ENCODE measurements at regions not wholly inside any gene's neighbourhood (a gene's known extent, or its start where the extent isn't known, plus 50 kb on each side); places are given as distances from the start of the nearest gene placed in this dataset.

DNA sequence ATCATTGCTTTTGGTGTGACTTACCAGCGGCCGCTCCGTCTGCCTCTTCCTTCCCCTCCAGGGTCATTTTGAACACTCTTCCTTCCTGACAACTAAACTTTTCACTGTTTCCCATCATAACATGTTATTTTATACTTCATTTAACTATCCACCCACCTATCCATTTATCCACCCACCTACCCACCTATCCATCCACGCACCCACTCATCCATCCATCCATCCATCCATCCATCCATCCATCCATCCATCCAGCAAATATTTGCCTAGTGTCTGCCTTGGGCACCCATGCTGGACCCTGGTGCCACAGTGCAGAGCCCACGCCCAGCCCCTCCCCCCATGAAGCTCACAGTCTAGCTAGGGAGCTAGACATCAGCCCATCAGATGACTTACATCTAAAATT lies 254.9 kb downstream of the TLE3 start:
- DNase-seq (ENCODE audit: low spot score) (no peak), ATAC-seq (no peak)
- Mint-ChIP-seq H3K27ac (no peak overlapping the region), H3K9me3 (peaks cover 3% of the 10 kb centered on the region; the same call in 1 of the 2 replicates), H3K4me3 (no peak overlapping the region), H3K27me3 (ENCODE audit: low read depth) (no peaks in the 10 kb centered on the region; the same call in 1 of the 2 replicates), H3K36me3 (no peaks in the 10 kb centered on the region), H3K4me1 (peaks cover 3% of the 10 kb centered on the region)
- ChIA-PET POLR2A (no interaction called here), CTCF (no interaction called here)
- TF ChIP-seq MXD4 (CRISPR knock-in tag; IDR thresholded peaks at IDR 0.05; ENCODE audit: borderline replicate concordance) (no peak), ZNF263 (CRISPR knock-in tag; IDR thresholded peaks at IDR 0.05; ENCODE audit: low read depth) (no peak), ZNF396 (CRISPR knock-in tag; IDR thresholded peaks at IDR 0.05; ENCODE audit: borderline replicate concordance) (no peak), FOXP1 (CRISPR knock-in tag; IDR thresholded peaks at IDR 0.05; ENCODE audit: borderline replicate concordance) (no peak), FOXK1 (CRISPR knock-in tag; IDR thresholded peaks at IDR 0.05) (no peak), ZNF219 (CRISPR knock-in tag; IDR thresholded peaks at IDR 0.05; ENCODE audit: borderline replicate concordance) (no peak)

GRCh38 chr15:69843276-69843899 lies 254.3 kb downstream of the TLE3 start:
- H3K4me3 Mint-ChIP-seq, result no peak overlapping the region
- ATAC-seq (no peak), DNase-seq (ENCODE audit: low spot score) (no peak)
- CTCF ChIA-PET, result no interaction called here
- peaks cover 3% of the 10 kb centered on the region; the same call in 1 of the 2 replicates for H3K9me3 Mint-ChIP-seq
- H3K27me3 Mint-ChIP-seq (ENCODE audit: low read depth), result no peaks in the 10 kb centered on the region; the same call in 1 of the 2 replicates
- H3K27ac Mint-ChIP-seq, result no peak overlapping the region
- no peak for TF ChIP-seq FOXJ3 (CRISPR knock-in tag; IDR thresholded peaks at IDR 0.05; ENCODE audit: borderline replicate concordance)
- TF ChIP-seq ATF1 (CRISPR knock-in tag; IDR thresholded peaks at IDR 0.05), result no peak
- TF ChIP-seq USF1 (CRISPR knock-in tag; IDR thresholded peaks at IDR 0.05), result no peak
- no peak for TF ChIP-seq ERG (CRISPR knock-in tag; IDR thresholded peaks at IDR 0.05)
- no peak for TF ChIP-seq TP53 (CRISPR knock-in tag; IDR thresholded peaks at IDR 0.05)
- no peak for TF ChIP-seq KAT7 (CRISPR knock-in tag; IDR thresholded peaks at IDR 0.05; ENCODE audit: borderline replicate concordance)
- TF ChIP-seq, protein P1, sequence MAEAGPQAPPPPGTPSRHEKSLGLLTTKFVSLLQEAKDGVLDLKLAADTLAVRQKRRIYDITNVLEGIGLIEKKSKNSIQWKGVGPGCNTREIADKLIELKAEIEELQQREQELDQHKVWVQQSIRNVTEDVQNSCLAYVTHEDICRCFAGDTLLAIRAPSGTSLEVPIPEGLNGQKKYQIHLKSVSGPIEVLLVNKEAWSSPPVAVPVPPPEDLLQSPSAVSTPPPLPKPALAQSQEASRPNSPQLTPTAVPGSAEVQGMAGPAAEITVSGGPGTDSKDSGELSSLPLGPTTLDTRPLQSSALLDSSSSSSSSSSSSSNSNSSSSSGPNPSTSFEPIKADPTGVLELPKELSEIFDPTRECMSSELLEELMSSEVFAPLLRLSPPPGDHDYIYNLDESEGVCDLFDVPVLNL (CRISPR knock-in tag; IDR thresholded peaks at IDR 0.05; ENCODE audit: borderline replicate concordance, low read depth), result no peak
- TF ChIP-seq ZNF138 (CRISPR knock-in tag; conservative IDR thresholded peaks at IDR 0.05), result no peak
- no peak for TF ChIP-seq NR3C1 (CRISPR knock-in tag; conservative IDR thresholded peaks at IDR 0.05; ENCODE audit: low read depth)
- TF ChIP-seq, protein P2, sequence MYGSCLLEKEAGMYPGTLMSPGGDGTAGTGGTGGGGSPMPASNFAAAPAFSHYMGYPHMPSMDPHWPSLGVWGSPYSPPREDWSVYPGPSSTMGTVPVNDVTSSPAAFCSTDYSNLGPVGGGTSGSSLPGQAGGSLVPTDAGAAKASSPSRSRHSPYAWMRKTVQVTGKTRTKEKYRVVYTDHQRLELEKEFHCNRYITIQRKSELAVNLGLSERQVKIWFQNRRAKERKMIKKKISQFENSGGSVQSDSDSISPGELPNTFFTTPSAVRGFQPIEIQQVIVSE (CRISPR knock-in tag; IDR thresholded peaks at IDR 0.05; ENCODE audit: borderline replicate concordance), result no peak
- POLR2A ChIA-PET, result no interaction called here
- no peaks in the 10 kb centered on the region for H3K36me3 Mint-ChIP-seq
- H3K4me1 Mint-ChIP-seq, result peaks cover 3% of the 10 kb centered on the region

- ChIA-PET CTCF (no interaction called here), POLR2A (no interaction called here)
- Mint-ChIP-seq H3K27me3 (ENCODE audit: low read depth) (no peaks in the 10 kb centered on the region; the same call in 1 of the 2 replicates), H3K4me1 (peaks cover 3% of the 10 kb centered on the region), H3K9me3 (peaks cover 3% of the 10 kb centered on the region; the same call in 1 of the 2 replicates), H3K27ac (no peak overlapping the region), H3K36me3 (no peaks in the 10 kb centered on the region), H3K4me3 (no peak overlapping the region)
- TF ChIP-seq ZBTB43 (CRISPR knock-in tag; IDR thresholded peaks at IDR 0.05) (no peak), ZNF232 (CRISPR knock-in tag; IDR thresholded peaks at IDR 0.05) (no peak)
- no peak for DNase-seq (ENCODE audit: low spot score)
- ATAC-seq, result no peak
These were observed 253.8 kb downstream of the TLE3 start for GRCh38 chr15:69843900-69844304.

Measured in WTC11 (cell line).